GM21381 (cell line): ENCODE measurements at regions not wholly inside any gene's neighbourhood (a gene's known extent, or its start where the extent isn't known, plus 50 kb on each side); places are given as distances from the start of the nearest gene placed in this dataset.
"Not testable (repeated sequence)": the region's sequence is repeated elsewhere in the genome, so short reads cannot be mapped to it uniquely, and the experiment has no call there.

Source experiments
- ATAC-seq: cut with Tn5 transposase; IDR thresholded peaks from one replicate; pipeline ENCODE4 v1.9.1; 2021; ENCODE audit warnings: mild to moderate bottlenecking, moderate library complexity; ENCODE audit not compliant: unreplicated experiment

- ATAC-seq, result no peak
These were observed 233.4 kb upstream of the PELI2 start for GRCh38 chr14:55884819-55885218.

GRCh38 chr14:55889124-55889523 lies 229.1 kb upstream of the PELI2 start:
- no peak for ATAC-seq

GRCh38 chr14:55891692-55892091 lies 226.5 kb upstream of the PELI2 start:
- no peak for ATAC-seq

GRCh38 chr14:55892906-55893305 lies 225.3 kb upstream of the PELI2 start:
- no peak for ATAC-seq

GRCh38 chr14:55893705-55894104 lies 224.5 kb upstream of the PELI2 start:
- no peak for ATAC-seq

- no peak for ATAC-seq
These were observed 221.2 kb upstream of the PELI2 start for GRCh38 chr14:55897031-55897430.

- ATAC-seq, result no peak
These were observed 219.3 kb upstream of the PELI2 start for GRCh38 chr14:55898938-55899337.

- no peak for ATAC-seq
These were observed 218.7 kb upstream of the PELI2 start for GRCh38 chr14:55899531-55899930.

- ATAC-seq, result no peak
These were observed 217.5 kb upstream of the PELI2 start for GRCh38 chr14:55900749-55901148.

GRCh38 chr14:55901291-55901690 lies 216.9 kb upstream of the PELI2 start:
- no peak for ATAC-seq

GRCh38 chr14:55902241-55902640 lies 216.0 kb upstream of the PELI2 start:
- ATAC-seq, result no peak

GRCh38 chr14:55904086-55904485 lies 214.1 kb upstream of the PELI2 start:
- no peak for ATAC-seq

- ATAC-seq, result no peak
These were observed 210.1 kb upstream of the PELI2 start for GRCh38 chr14:55908106-55908505.

- no peak for ATAC-seq
These were observed 208.3 kb upstream of the PELI2 start for GRCh38 chr14:55909879-55910278.

GRCh38 chr14:55910601-55911243 lies 207.5 kb upstream of the PELI2 start:
- no peak for ATAC-seq

- ATAC-seq, result no peak
These were observed 206.4 kb upstream of the PELI2 start for GRCh38 chr14:55911776-55912175.

GRCh38 chr14:55912344-55912743 lies 205.9 kb upstream of the PELI2 start:
- no peak for ATAC-seq

GRCh38 chr14:55913324-55914025 lies 204.7 kb upstream of the PELI2 start:
- no peak for ATAC-seq

- ATAC-seq, result no peak
These were observed 203.4 kb upstream of the PELI2 start for GRCh38 chr14:55914771-55915170.

- no peak for ATAC-seq
These were observed 202.8 kb upstream of the PELI2 start for GRCh38 chr14:55915456-55915855.

GRCh38 chr14:55919800-55920199 lies 198.4 kb upstream of the PELI2 start:
- ATAC-seq, result not testable (repeated sequence)

- no peak for ATAC-seq
These were observed 196.7 kb upstream of the PELI2 start for GRCh38 chr14:55921511-55921910.

- ATAC-seq, result no peak
These were observed 192.2 kb upstream of the PELI2 start for GRCh38 chr14:55926007-55926406.
